Lung microvascular endothelial cell (primary cell): ENCODE measurements at regions not wholly inside any gene's neighbourhood (a gene's known extent, or its start where the extent isn't known, plus 50 kb on each side); places are given as distances from the start of the nearest gene placed in this dataset.
"Not testable (repeated sequence)": the region's sequence is repeated elsewhere in the genome, so short reads cannot be mapped to it uniquely, and the experiment has no call there.

Source experiments
- DNase-seq, 2 donors: peaks; one replicate each; pipeline versions ENCODE4 v3.0.0 to v3.0.0-alpha.2; 2010; ENCODE audit warnings: low read depth in 2 of 2

- DNase-seq: no peak
Measured at GRCh38 chr5:42074353-42074752, 149.3 kb downstream of the FBXO4 start.

GRCh38 chr5:42089705-42090104 lies 164.6 kb downstream of the FBXO4 start:
- DNase-seq: no peak

- no peak for DNase-seq
Measured at GRCh38 chr5:42090162-42090561, 165.1 kb downstream of the FBXO4 start.

- not testable (repeated sequence) for DNase-seq
Measured at GRCh38 chr5:42099846-42100245, 174.8 kb downstream of the FBXO4 start.

DNA sequence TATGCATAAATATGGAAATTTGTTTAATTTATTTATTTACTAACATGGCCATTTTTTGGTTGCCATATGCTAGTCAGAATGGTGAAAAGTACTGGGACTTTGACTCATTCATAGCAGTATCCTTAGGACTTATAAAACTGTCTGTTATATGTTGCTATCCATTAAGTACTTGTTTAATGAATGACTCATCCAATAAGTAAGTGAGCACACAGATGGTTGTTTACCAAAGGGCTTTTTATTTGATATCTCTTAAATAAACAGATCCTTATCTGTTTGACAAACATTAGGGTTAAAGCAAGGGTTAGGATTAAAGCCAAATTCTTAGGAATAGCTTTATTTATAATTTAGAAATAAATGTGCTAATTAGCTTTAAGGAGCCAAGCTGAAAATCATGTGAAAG lies 183.4 kb downstream of the FBXO4 start:
- no peak for DNase-seq

- no peak for DNase-seq
Measured at GRCh38 chr5:42109006-42109572, 184.0 kb downstream of the FBXO4 start.

GRCh38 chr5:42115721-42116120 lies 190.6 kb downstream of the FBXO4 start:
- not testable (repeated sequence) for DNase-seq

DNA sequence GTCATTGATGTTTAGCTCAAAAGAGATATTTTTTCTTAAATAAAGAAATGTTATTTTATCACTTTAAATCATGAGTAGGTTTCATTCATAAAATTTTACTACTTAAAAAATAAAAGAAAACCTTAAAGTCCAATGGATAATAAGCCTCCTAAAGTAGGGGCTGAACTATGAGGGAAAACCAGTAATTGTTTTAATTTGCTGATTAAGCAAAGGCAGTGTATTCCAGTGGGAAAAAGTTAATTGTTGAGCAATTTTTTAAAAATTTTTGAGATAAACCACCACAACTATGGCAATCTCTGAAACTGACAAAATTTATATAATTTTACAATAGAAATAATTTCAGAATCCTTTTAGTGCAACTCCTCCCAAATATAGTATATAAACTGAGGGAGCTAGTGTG lies 195.0 kb downstream of the FBXO4 start:
- no peak for DNase-seq

DNA sequence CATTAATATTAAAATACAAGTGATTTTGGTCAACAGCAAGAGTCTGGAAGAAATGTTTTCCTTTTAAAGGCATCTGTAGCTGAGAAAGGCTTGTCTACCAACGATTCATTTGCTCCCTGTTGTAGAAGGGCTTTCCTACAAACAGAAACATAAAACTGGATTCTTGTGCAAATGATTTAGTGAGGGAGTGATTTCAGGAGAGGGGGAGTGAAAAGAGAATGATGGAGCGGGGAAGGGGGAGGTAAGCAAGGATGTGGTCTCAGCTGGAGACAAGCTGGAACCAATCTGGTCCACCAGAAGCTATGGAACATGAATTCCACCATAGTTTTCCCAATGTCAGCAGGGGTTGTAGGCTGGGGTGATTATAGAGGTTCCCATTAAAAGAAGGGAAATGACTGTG lies 196.3 kb downstream of the FBXO4 start:
- no peak for DNase-seq

- DNase-seq: no peak
Measured at GRCh38 chr5:42131081-42131480, 206.0 kb downstream of the FBXO4 start.

- no peak for DNase-seq
Measured at GRCh38 chr5:42143361-42143760, 218.3 kb downstream of the FBXO4 start.

DNA sequence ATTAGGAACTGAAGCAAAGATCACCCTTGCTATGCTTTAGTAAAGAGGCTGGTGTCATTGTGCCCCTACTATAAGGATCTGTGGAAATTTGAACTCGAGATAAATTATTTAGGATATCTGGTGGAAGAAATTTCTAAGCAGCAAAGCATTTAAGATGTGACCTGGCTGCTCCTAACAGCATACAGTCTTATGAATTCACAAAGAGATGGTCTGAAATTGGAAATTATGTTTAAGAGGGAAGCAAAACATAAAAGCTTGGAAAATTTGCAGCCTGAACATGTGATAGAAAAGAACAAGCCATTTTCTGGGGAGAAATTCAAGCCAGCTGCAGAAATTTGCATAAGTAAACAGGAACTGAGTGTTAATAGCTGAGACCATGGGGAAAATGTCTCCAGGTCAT lies 223.7 kb downstream of the FBXO4 start:
- DNase-seq: no peak

DNA sequence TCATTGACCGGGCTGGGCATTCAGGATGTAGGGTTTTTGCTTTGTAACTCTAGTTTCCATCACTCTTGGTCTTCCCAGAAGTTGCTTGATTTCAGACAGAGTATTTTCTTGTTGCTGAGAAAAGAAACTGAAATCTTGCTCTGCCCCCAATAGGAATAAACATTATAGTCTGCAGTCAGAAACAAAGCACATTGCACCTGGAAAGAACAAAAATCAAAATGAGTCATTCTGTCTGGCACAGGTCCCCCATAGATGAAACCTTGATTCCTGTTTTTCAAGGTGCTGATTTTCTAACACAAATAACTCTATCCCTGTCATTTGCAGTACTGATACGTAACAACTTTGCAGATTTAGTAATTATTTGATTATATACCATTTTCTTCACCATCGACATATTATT lies 232.1 kb downstream of the FBXO4 start:
- DNase-seq: no peak

GRCh38 chr5:42163083-42163482 lies 238.0 kb downstream of the FBXO4 start:
- DNase-seq: no peak

- no peak for DNase-seq
Measured at GRCh38 chr5:42168091-42168670, 243.1 kb downstream of the FBXO4 start.

GRCh38 chr5:42176118-42176517 lies 247.1 kb upstream of the GHR start:
- not testable (repeated sequence) for DNase-seq

- DNase-seq: not testable (repeated sequence)
Measured at GRCh38 chr5:42179843-42180242, 243.4 kb upstream of the GHR start.

DNA sequence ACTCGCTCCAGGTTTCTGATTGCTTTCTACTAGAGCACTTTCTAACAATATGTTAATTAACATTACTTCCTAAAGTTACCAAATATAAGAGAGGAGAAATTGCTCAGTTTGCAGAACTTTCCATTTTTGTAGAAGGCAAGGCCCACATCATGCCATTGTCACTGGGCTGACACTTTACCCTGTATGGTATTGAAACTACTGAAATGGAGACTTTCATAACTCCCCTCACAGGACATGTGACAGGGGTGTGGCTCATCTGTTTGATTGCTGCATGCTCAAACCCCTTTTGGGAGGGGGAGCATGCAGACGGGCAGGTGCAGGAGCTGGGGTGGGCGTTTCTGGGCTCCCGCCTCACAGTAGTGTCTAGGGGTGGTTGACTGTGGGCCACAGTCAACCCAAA lies 206.3 kb upstream of the GHR start:
- no peak for DNase-seq

DNA sequence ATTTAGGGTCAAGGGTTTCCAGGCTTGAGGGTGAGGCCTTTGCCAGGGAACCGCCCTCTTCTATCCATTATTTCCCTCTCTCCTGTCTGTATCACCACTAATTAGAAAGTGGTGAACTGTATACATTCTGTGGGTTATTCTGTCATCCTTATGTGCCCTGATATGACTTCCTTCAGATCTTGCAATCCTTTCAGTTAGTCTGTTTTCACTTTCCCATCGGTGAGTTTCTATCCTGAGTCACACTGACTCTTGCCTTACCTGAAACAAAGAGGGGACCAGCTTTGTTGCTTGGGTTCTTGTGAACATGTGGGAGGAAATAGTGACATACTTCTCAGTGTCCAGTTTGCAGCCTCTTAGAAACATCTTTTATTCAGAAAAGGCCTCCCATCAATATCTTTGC lies 205.4 kb upstream of the GHR start:
- no peak for DNase-seq

DNA sequence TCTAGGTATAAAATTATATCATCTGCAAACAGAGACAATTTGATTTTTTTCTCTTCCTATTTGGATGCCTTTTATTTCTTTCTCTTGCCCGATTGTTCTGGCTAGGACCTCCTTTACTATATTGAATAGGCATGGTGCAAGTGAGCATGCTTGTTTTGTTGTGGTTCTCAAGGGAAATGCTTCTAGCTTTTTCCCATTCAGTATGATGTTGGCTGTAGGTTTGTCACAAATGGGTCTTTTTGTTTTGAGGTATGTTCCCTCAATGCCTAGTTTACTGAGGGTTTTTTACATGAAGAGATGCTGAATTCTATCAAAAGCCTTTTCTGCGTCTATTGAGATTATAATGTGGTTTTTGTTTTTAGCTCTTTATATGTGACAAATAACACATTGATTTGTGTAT lies 198.2 kb upstream of the GHR start:
- no peak for DNase-seq

DNA sequence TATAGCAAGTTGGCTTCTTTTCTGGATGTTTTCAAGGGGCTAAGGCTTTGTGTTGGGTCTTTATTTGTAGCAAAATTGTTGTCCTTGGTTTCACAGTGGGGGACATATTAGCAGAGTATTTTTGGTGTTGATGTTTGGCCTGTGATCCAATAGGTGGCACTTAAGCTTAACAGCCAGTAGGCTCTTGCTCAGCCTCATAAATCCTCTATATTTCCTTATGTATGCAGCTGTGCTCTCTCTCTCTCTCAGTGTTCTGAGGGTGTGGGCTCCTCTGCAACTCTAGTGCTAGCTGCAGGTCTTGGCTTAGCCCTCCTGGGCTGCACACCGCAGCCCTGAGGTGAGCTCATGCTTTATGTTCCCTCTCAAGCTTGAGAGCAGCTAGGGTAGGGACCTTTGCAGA lies 195.0 kb upstream of the GHR start:
- peak in 1 of 2 donors; percentile 27 for DNase-seq

DNA sequence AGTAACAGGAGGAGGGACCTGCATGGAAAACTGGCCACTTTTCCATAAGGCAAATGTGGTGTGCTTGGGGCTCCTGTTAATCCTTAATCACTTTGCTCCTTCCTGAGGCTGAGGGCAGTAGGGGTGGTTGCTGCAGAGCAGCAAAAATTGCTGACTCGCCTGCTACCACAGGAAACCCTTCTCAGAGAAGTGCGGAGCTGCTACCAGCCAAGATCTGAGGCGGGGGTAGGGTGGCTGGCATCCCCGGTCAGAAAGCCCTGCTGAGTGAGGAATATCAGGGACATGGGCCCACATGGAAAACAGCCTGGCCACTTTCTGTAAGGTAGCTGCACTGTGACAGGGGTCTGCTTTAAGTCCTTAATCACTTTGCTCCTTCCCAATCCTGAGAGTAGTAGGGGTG lies 192.4 kb upstream of the GHR start:
- DNase-seq: no peak

- no peak for DNase-seq
Measured at GRCh38 chr5:42235241-42235640, 188.0 kb upstream of the GHR start.

GRCh38 chr5:42235837-42236236 lies 187.4 kb upstream of the GHR start:
- DNase-seq: peak in 1 of 2 donors; percentile 42
